ENCODE measurements at regions not wholly inside any gene's neighbourhood (a gene's known extent, or its start where the extent isn't known, plus 50 kb on each side); places are given as distances from the start of the nearest gene placed in this dataset.

DNA sequence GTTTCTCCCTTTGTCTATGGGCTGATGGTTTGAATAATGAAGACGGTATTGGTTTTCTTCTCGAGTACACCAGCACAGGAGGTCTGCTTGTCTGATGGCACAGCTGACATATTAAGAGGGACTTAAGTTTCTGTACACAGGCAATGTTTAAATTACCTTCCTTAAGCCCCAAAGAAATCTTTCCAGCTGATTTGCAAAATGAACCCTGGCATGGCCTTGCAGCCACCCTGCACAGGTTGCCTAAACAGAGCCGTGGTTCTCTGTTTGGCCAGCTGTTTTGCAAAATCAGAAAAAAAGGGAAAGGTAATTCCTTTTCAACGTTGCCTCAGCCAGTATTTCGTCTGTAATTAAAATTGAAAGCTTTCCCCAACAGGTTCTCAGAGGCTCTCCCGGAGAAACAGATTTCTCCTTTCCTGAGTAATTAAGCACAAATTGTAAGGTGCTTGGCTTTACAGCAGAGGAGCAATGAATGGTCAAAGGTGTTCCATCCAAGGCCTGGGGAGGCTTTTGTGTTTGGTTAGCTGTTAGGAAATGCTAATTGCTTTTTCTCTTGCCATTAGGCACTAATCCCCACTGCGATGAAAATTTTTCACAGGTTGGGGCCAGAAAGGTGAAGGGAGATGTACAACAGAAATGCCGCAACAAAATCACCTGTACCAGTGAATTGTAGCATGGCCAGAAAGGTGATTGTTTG lies 138.9 kb downstream of the RASEF start:
- TF ChIP-seq ZNF335 (tag by site-specific recombination; conservative IDR thresholded peaks at IDR 0.05) (peak; percentile 50; the same call in 1 of the 2 replicates), ZNF596 (tag by site-specific recombination; IDR thresholded peaks at IDR 0.05) (0 out of 2 replicates have a peak, but pooled peaks have one; percentile 0), ZBTB48 (tag by site-specific recombination; IDR thresholded peaks at IDR 0.05) (no peak)
- H3K36me3 ChIP-seq (ENCODE audit: control insufficient read depth in 2 of 2, insufficient read depth in 1 of 2, low read length in 2 of 2) = no peaks in the 10 kb centered on the region
- CTCF ChIA-PET = interaction anchor here (0.6 to 1.6 kb wide), 5 partner anchors 11 to 434 kb away, joined by 3 to 6 read pairs (median 3); no protein-coding TSS in a partner anchor
- H3K4me3 ChIP-seq (ENCODE audit: low read depth, low read length) = no peak overlapping the region
- POLR2A ChIA-PET = interaction anchor here (0.7 to 2.9 kb wide), 6 partner anchors 11 to 434 kb away, joined by 3 to 32 read pairs (median 4); no protein-coding TSS in a partner anchor
- H3K9me3 ChIP-seq (ENCODE audit: control insufficient read depth, insufficient read depth, low read depth, low read length) = no peaks in the 10 kb centered on the region
- peak overlapping the region; percentile 70 for H3K27ac ChIP-seq (ENCODE audit: extremely low read depth, low read depth, low read length)
- H3K4me1 ChIP-seq (ENCODE audit: control insufficient read depth, insufficient read depth, low read length) = peaks cover 9% of the 10 kb centered on the region
